ENCODE measurements at regions not wholly inside any gene's neighbourhood (a gene's known extent, or its start where the extent isn't known, plus 50 kb on each side); places are given as distances from the start of the nearest gene placed in this dataset.
A peak's percentile ranks its signal among the peaks of the same experiment; 100 is the strongest.

- peak; percentile 36 for DNase-seq
These were observed 432.8 kb downstream of the ANKRD50 start for GRCh38 chr4:124279741-124280140.

- no peak for DNase-seq
These were observed 430.1 kb downstream of the ANKRD50 start for GRCh38 chr4:124282301-124282898.

GRCh38 chr4:124288706-124289486, 423.6 kb downstream of the ANKRD50 start:
- DNase-seq: no peak

GRCh38 chr4:124290678-124291077, 421.9 kb downstream of the ANKRD50 start:
- no peak for DNase-seq

GRCh38 chr4:124295413-124295812, 417.1 kb downstream of the ANKRD50 start:
- DNase-seq: no peak

GRCh38 chr4:124304941-124305340, 407.6 kb downstream of the ANKRD50 start:
- DNase-seq: no peak

- no peak for DNase-seq
These were observed 406.2 kb downstream of the ANKRD50 start for GRCh38 chr4:124306352-124306751.

GRCh38 chr4:124307143-124307542, 405.4 kb downstream of the ANKRD50 start:
- no peak for DNase-seq

- peak; percentile 79 for DNase-seq
These were observed 394.2 kb downstream of the ANKRD50 start for GRCh38 chr4:124318292-124318691.

- DNase-seq: no peak
These were observed 391.2 kb downstream of the ANKRD50 start for GRCh38 chr4:124321364-124321763.

- no peak for DNase-seq
These were observed 390.1 kb downstream of the ANKRD50 start for GRCh38 chr4:124322234-124323065.

GRCh38 chr4:124325690-124326089, 386.8 kb downstream of the ANKRD50 start:
- no peak for DNase-seq

- no peak for DNase-seq
These were observed 383.4 kb downstream of the ANKRD50 start for GRCh38 chr4:124329134-124329533.

GRCh38 chr4:124330045-124330444, 382.5 kb downstream of the ANKRD50 start:
- no peak for DNase-seq

GRCh38 chr4:124331781-124332180, 380.8 kb downstream of the ANKRD50 start:
- DNase-seq: no peak

- no peak for DNase-seq
These were observed 379.1 kb downstream of the ANKRD50 start for GRCh38 chr4:124333466-124333865.

- DNase-seq: no peak
These were observed 378.4 kb downstream of the ANKRD50 start for GRCh38 chr4:124334119-124334518.

GRCh38 chr4:124337874-124338273, 374.7 kb downstream of the ANKRD50 start:
- DNase-seq: no peak

- no peak for DNase-seq
These were observed 368.8 kb downstream of the ANKRD50 start for GRCh38 chr4:124343661-124344171.

- no peak for DNase-seq
These were observed 339.6 kb downstream of the ANKRD50 start for GRCh38 chr4:124372916-124373315.

GRCh38 chr4:124386163-124386562, 326.4 kb downstream of the ANKRD50 start:
- DNase-seq: no peak

GRCh38 chr4:124386648-124387047, 325.9 kb downstream of the ANKRD50 start:
- DNase-seq: no peak

GRCh38 chr4:124389591-124389990, 322.9 kb downstream of the ANKRD50 start:
- no peak for DNase-seq
